Mucosa of descending colon (tissue), 3 donors: ENCODE measurements at regions not wholly inside any gene's neighbourhood (a gene's known extent, or its start where the extent isn't known, plus 50 kb on each side); places are given as distances from the start of the nearest gene placed in this dataset.

Experiments used
- ATAC-seq: fragments of 200-7000 bp; cut with Tn5 transposase; one replicate; pipeline ENCODE4 v1.9.1; 2020; ENCODE audit warnings: mild to moderate bottlenecking, moderate library complexity
- DNase-seq, 3 donors: peaks; one replicate each; pipeline ENCODE4 v3.0.0-alpha.2; 2020
- H3K36me3 ChIP-seq: fragments of 200-600 bp; one replicate; pipeline ENCODE4 v1.8.0; 2021; ENCODE audit warnings: low read depth, mild to moderate bottlenecking
- H3K4me1 ChIP-seq: fragments of 200-600 bp; one replicate; pipeline ENCODE4 v1.8.0; 2021; ENCODE audit warnings: low read depth, mild to moderate bottlenecking
- H3K4me3 ChIP-seq: fragments of 200-600 bp; one replicate; pipeline ENCODE4 v1.8.0; 2021; ENCODE audit warnings: mild to moderate bottlenecking
- H3K9me3 ChIP-seq: fragments of 200-600 bp; one replicate; pipeline ENCODE4 v1.8.0; 2021; ENCODE audit warnings: mild to moderate bottlenecking
- CTCF ChIP-seq: fragments of 200-600 bp; IDR thresholded peaks from one replicate; pipeline ENCODE4 v1.8.0; 2022; ENCODE audit warnings: antibody characterized with exemption, mild to moderate bottlenecking
- intact Hi-C, 2 donors: fragments of 100-400 bp; cut with DNase I in 1 of 2; cut with micrococcal nuclease in 1 of 2; formaldehyde crosslinking; loops; one replicate each; pipeline versions ENCODE4 v1.11.0 to v1.11.1; 2022; cut with DNase I, micrococcal nuclease
- donor health status: DM: no; HTN: no; CAD: no; lungs with moderate emphysema.
- donor health status: DM: no; HTN: no; CAD: no.
- donor health status: DM: no; HTN: yes; CAD: no.

GRCh38 chr4:31130930-31131329 lies 410.8 kb downstream of the PCDH7 start:
- DNase-seq (no peak), ATAC-seq (no peak)
- no peaks in the 10 kb centered on the region for H3K4me1 ChIP-seq
- no peaks in the 10 kb centered on the region for H3K9me3 ChIP-seq
- no peak overlapping the region for H3K4me3 ChIP-seq
- H3K36me3 ChIP-seq, result no peaks in the 10 kb centered on the region
- intact Hi-C loops, result no loop called here
- TF ChIP-seq CTCF, result no peak

GRCh38 chr4:31134720-31135119 lies 414.6 kb downstream of the PCDH7 start:
- no peaks in the 10 kb centered on the region for H3K36me3 ChIP-seq

GRCh38 chr4:31139767-31140166 lies 419.6 kb downstream of the PCDH7 start:
- intact Hi-C loops, result no loop called here
- peaks cover 6% of the 10 kb centered on the region for H3K4me1 ChIP-seq
- H3K9me3 ChIP-seq, result no peaks in the 10 kb centered on the region
- H3K4me3 ChIP-seq, result no peak overlapping the region
- no peaks in the 10 kb centered on the region for H3K36me3 ChIP-seq
- no peak for DNase-seq
- no peak for ATAC-seq
- no peak for TF ChIP-seq CTCF

More at GRCh38 chr4:31134720-31135119, 414.6 kb downstream of the PCDH7 start:
- Histone ChIP-seq H3K4me1 (peaks cover 6% of the 10 kb centered on the region), H3K9me3 (no peaks in the 10 kb centered on the region), H3K4me3 (no peak overlapping the region)
- ATAC-seq (no peak), DNase-seq (no peak)
- no peak for TF ChIP-seq CTCF
- intact Hi-C loops, result no loop called here

- peak; percentile 75 for ATAC-seq
- Histone ChIP-seq H3K4me3 (no peak overlapping the region), H3K36me3 (no peaks in the 10 kb centered on the region), H3K4me1 (peaks cover 3% of the 10 kb centered on the region), H3K9me3 (no peaks in the 10 kb centered on the region)
- TF ChIP-seq CTCF, result no peak
- intact Hi-C loops, result no loop called here
- DNase-seq, result no peak
Measured at GRCh38 chr4:31141095-31141831, 421.1 kb downstream of the PCDH7 start.

GRCh38 chr4:31141832-31142142 lies 421.6 kb downstream of the PCDH7 start:
- no peak for DNase-seq
- Histone ChIP-seq H3K36me3 (no peaks in the 10 kb centered on the region), H3K4me1 (no peaks in the 10 kb centered on the region), H3K9me3 (no peaks in the 10 kb centered on the region), H3K4me3 (no peak overlapping the region)
- no peak for TF ChIP-seq CTCF
- intact Hi-C loops, result no loop called here
- ATAC-seq, result no peak

DNA sequence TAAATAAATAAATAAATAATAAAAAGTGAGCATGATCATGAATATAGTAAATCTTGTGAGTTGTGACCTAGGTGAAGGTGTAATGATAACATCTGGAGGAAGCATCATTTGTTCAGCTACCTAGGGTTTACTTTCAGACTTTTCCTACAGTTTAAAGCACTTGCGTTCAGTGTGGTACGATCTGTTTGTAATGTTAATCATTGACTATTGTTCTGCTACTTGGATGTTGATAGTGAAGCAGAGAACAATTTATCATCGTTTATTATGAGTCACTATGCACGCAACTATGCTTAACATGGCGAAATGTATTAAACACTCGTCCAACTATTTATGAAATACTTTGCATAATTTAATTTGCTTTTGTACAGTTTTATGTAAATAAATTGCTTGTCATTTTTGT lies 426.2 kb downstream of the PCDH7 start:
- DNase-seq (no peak), ATAC-seq (peak; percentile 93)
- H3K4me3 ChIP-seq, result no peak overlapping the region
- no peak for TF ChIP-seq CTCF
- H3K9me3 ChIP-seq, result no peaks in the 10 kb centered on the region
- H3K4me1 ChIP-seq, result no peaks in the 10 kb centered on the region
- H3K36me3 ChIP-seq, result no peaks in the 10 kb centered on the region
- intact Hi-C loops, result no loop called here
